HL-60 (cell line): ENCODE measurements at regions not wholly inside any gene's neighbourhood (a gene's known extent, or its start where the extent isn't known, plus 50 kb on each side); places are given as distances from the start of the nearest gene placed in this dataset.

Source experiments
- GABPA ChIP-seq: IDR thresholded peaks from 2 replicates; pipeline ENCODE4 v1.6.1; 2012; ENCODE audit warnings: low read depth
- POLR2AphosphoS5 ChIP-seq: IDR thresholded peaks from 2 replicates; pipeline ENCODE4 v1.6.1; 2012; ENCODE audit warnings: low read depth
- SPI1 ChIP-seq: IDR thresholded peaks from 2 replicates; pipeline ENCODE4 v1.6.1; 2012; ENCODE audit warnings: low read depth, mild to moderate bottlenecking, borderline replicate concordance
- TF ChIP-seq, protein P1 (sequence below): IDR thresholded peaks from one replicate; pipeline ENCODE4 v1.5.1; 2011; ENCODE audit warnings: low read length, control low read depth, inconsistent platforms; ENCODE audit not compliant: insufficient read depth
- TF ChIP-seq, protein P2 (sequence below): IDR thresholded peaks from 2 replicates; pipeline ENCODE4 v1.6.1; 2012; ENCODE audit warnings: low read depth; ENCODE audit not compliant: insufficient replicate concordance

- TF ChIP-seq, protein P1, sequence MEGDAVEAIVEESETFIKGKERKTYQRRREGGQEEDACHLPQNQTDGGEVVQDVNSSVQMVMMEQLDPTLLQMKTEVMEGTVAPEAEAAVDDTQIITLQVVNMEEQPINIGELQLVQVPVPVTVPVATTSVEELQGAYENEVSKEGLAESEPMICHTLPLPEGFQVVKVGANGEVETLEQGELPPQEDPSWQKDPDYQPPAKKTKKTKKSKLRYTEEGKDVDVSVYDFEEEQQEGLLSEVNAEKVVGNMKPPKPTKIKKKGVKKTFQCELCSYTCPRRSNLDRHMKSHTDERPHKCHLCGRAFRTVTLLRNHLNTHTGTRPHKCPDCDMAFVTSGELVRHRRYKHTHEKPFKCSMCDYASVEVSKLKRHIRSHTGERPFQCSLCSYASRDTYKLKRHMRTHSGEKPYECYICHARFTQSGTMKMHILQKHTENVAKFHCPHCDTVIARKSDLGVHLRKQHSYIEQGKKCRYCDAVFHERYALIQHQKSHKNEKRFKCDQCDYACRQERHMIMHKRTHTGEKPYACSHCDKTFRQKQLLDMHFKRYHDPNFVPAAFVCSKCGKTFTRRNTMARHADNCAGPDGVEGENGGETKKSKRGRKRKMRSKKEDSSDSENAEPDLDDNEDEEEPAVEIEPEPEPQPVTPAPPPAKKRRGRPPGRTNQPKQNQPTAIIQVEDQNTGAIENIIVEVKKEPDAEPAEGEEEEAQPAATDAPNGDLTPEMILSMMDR = no peak
- TF ChIP-seq GABPA = no peak
- TF ChIP-seq, protein P2, sequence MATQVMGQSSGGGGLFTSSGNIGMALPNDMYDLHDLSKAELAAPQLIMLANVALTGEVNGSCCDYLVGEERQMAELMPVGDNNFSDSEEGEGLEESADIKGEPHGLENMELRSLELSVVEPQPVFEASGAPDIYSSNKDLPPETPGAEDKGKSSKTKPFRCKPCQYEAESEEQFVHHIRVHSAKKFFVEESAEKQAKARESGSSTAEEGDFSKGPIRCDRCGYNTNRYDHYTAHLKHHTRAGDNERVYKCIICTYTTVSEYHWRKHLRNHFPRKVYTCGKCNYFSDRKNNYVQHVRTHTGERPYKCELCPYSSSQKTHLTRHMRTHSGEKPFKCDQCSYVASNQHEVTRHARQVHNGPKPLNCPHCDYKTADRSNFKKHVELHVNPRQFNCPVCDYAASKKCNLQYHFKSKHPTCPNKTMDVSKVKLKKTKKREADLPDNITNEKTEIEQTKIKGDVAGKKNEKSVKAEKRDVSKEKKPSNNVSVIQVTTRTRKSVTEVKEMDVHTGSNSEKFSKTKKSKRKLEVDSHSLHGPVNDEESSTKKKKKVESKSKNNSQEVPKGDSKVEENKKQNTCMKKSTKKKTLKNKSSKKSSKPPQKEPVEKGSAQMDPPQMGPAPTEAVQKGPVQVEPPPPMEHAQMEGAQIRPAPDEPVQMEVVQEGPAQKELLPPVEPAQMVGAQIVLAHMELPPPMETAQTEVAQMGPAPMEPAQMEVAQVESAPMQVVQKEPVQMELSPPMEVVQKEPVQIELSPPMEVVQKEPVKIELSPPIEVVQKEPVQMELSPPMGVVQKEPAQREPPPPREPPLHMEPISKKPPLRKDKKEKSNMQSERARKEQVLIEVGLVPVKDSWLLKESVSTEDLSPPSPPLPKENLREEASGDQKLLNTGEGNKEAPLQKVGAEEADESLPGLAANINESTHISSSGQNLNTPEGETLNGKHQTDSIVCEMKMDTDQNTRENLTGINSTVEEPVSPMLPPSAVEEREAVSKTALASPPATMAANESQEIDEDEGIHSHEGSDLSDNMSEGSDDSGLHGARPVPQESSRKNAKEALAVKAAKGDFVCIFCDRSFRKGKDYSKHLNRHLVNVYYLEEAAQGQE = no peak
- TF ChIP-seq POLR2AphosphoS5 = no peak
- TF ChIP-seq SPI1 = no peak
Observed at GRCh38 chr11:21897752-21898151, 295.1 kb upstream of the ANO5 start.
